ENCODE measurements at regions not wholly inside any gene's neighbourhood (a gene's known extent, or its start where the extent isn't known, plus 50 kb on each side); places are given as distances from the start of the nearest gene placed in this dataset.

DNA sequence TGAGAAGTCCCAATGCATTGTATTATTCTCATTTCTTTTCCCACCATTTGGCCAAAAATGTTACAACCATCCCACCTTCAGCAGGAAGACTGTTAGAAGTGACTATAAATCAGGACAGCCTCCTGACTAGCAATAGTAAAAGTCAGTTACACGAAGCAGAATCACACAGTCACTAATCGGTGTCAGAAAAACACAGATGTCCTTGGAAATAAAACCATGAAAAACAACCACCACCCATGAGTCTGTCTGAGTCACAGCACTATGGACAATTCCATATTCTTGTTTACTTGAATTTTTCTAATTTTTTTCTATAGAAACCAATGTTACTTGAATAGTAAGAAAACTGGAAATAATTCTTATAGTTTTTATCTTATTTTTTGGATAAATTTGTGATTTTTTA lies 81.9 kb upstream of the FRMD4A start:
- H3K27me3 Mint-ChIP-seq (ENCODE audit: insufficient read depth, unreplicated experiment) = no peaks in the 10 kb centered on the region
- H3K4me1 Mint-ChIP-seq (ENCODE audit: low read depth, unreplicated experiment) = peaks cover 43% of the 10 kb centered on the region
- POLR2A ChIA-PET = no interaction called here
- no TSS peak for BruUV-seq (replicated peaks)
- CTCF ChIA-PET = no interaction called here
- H3K9me3 Mint-ChIP-seq (ENCODE audit: unreplicated experiment) = no peaks in the 10 kb centered on the region
- Histone ChIP-seq H3K36me3 (ENCODE audit: control insufficient read depth, insufficient read depth, low read length) (no peaks in the 10 kb centered on the region), H3K9me3 (no peaks in the 10 kb centered on the region), H3K27me3 (replicated peaks; ENCODE audit: control insufficient read depth, insufficient read depth, low read length) (no peaks in the 10 kb centered on the region), H3K4me3 (ENCODE audit: low read depth, low read length) (no peak overlapping the region), H3K4me1 (peaks cover 42% of the 10 kb centered on the region)
- no peaks in the 10 kb centered on the region for H3K36me3 Mint-ChIP-seq (ENCODE audit: insufficient read depth, unreplicated experiment)
- no peak for DNase-seq
- H3K27ac Mint-ChIP-seq (ENCODE audit: unreplicated experiment) = no peak overlapping the region
- TF ChIP-seq, protein P1, sequence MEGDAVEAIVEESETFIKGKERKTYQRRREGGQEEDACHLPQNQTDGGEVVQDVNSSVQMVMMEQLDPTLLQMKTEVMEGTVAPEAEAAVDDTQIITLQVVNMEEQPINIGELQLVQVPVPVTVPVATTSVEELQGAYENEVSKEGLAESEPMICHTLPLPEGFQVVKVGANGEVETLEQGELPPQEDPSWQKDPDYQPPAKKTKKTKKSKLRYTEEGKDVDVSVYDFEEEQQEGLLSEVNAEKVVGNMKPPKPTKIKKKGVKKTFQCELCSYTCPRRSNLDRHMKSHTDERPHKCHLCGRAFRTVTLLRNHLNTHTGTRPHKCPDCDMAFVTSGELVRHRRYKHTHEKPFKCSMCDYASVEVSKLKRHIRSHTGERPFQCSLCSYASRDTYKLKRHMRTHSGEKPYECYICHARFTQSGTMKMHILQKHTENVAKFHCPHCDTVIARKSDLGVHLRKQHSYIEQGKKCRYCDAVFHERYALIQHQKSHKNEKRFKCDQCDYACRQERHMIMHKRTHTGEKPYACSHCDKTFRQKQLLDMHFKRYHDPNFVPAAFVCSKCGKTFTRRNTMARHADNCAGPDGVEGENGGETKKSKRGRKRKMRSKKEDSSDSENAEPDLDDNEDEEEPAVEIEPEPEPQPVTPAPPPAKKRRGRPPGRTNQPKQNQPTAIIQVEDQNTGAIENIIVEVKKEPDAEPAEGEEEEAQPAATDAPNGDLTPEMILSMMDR (IDR thresholded peaks at IDR 0.05; ENCODE audit: insufficient read depth in 1 of 2, low read depth in 1 of 2, low read length in 1 of 2, severe bottlenecking in 1 of 2, unreplicated experiment in 1 of 2) = no peak
- intact Hi-C loops (cut with micrococcal nuclease; ENCODE audit: unreplicated experiment) = no loop called here
- no peak overlapping the region for H3K4me3 Mint-ChIP-seq (ENCODE audit: unreplicated experiment)

DNA sequence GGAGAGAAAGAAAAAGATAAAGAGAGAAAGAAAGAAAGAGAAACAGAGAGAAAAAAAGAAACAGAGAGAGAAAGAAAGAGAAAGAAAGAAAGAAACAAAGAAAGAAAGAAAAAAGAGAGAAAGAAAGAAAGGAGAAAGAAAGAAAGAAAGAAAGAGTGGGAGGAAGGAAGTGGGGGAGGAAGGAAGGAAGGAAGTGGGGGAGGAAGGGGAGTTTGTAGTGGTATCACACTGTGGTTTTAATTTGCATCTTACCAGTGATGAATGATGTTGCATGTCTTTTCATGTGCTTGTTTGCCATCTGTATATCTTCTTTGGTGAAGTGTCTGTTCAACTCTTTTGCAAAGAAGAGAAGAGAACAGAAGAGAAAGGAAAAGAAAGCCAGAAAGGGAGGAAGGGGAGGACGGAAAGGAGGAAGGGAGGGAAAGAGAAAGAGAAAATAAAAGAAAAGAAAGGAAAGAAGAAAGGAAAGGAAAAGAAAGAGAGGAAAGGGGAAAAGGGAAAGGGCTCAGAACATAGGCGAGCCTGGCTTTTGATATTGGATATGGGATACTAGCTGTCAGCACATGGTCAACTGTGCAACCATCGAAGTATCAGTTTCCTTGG lies 79.2 kb upstream of the FRMD4A start:
- ChIA-PET POLR2A (interaction anchor here (0.6 kb wide), 1 partner anchor 137 kb away, joined by 3 read pairs; no protein-coding TSS in a partner anchor), CTCF (interaction anchor here (0.7 kb wide), 1 partner anchor 68 kb away, joined by 3 read pairs; no protein-coding TSS in a partner anchor)
- Mint-ChIP-seq H3K9me3 (ENCODE audit: unreplicated experiment) (no peaks in the 10 kb centered on the region), H3K27ac (ENCODE audit: unreplicated experiment) (no peak overlapping the region), H3K27me3 (ENCODE audit: insufficient read depth, unreplicated experiment) (no peaks in the 10 kb centered on the region), H3K36me3 (ENCODE audit: insufficient read depth, unreplicated experiment) (no peaks in the 10 kb centered on the region), H3K4me1 (ENCODE audit: low read depth, unreplicated experiment) (peaks cover 26% of the 10 kb centered on the region), H3K4me3 (ENCODE audit: unreplicated experiment) (no peak overlapping the region)
- TF ChIP-seq, protein P1 (IDR thresholded peaks at IDR 0.05; ENCODE audit: insufficient read depth in 1 of 2, low read depth in 1 of 2, low read length in 1 of 2, severe bottlenecking in 1 of 2, unreplicated experiment in 1 of 2) = no peak
- DNase-seq = no peak
- H3K36me3 ChIP-seq (ENCODE audit: control insufficient read depth, insufficient read depth, low read length) = no peaks in the 10 kb centered on the region
- no peak overlapping the region for H3K4me3 ChIP-seq (ENCODE audit: low read depth, low read length)
- no TSS peak for BruUV-seq (replicated peaks)
- H3K9me3 ChIP-seq = no peaks in the 10 kb centered on the region
- peaks cover 23% of the 10 kb centered on the region for H3K4me1 ChIP-seq
- H3K27me3 ChIP-seq (replicated peaks; ENCODE audit: control insufficient read depth, insufficient read depth, low read length) = no peaks in the 10 kb centered on the region
- intact Hi-C loops (cut with micrococcal nuclease; ENCODE audit: unreplicated experiment) = no loop called here

DNA sequence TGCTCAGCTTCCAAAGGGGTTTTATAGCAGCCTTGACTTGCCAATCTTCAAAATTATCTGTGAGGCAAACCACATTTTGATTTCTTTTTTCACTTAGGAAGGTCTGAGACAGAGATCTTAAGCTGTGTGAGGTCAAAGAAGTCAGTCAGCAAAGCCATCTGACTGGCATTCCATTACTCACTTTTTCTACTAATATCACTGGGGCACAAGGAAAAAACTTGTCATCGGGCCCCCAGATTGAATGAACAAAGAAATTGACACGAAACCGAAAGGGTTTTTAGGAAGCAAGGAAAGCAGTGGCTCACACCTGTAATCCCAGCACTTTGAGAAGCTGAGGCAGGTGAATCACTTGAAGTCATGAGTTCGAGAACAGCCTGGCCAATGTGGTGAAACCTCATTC lies 78.5 kb upstream of the FRMD4A start:
- Histone ChIP-seq H3K9me3 (no peaks in the 10 kb centered on the region), H3K4me3 (ENCODE audit: low read depth, low read length) (no peak overlapping the region), H3K27me3 (replicated peaks; ENCODE audit: control insufficient read depth, insufficient read depth, low read length) (no peaks in the 10 kb centered on the region), H3K4me1 (peaks cover 18% of the 10 kb centered on the region), H3K36me3 (ENCODE audit: control insufficient read depth, insufficient read depth, low read length) (no peaks in the 10 kb centered on the region)
- Mint-ChIP-seq H3K36me3 (ENCODE audit: insufficient read depth, unreplicated experiment) (no peaks in the 10 kb centered on the region), H3K27ac (ENCODE audit: unreplicated experiment) (no peak overlapping the region), H3K9me3 (ENCODE audit: unreplicated experiment) (no peaks in the 10 kb centered on the region), H3K4me3 (ENCODE audit: unreplicated experiment) (no peak overlapping the region), H3K4me1 (ENCODE audit: low read depth, unreplicated experiment) (peaks cover 26% of the 10 kb centered on the region), H3K27me3 (ENCODE audit: insufficient read depth, unreplicated experiment) (no peaks in the 10 kb centered on the region)
- no peak for DNase-seq
- POLR2A ChIA-PET = interaction anchor here (0.6 kb wide), 1 partner anchor 137 kb away, joined by 3 read pairs; no protein-coding TSS in a partner anchor
- BruUV-seq (replicated peaks) = no TSS peak
- CTCF ChIA-PET = interaction anchor here (0.6 kb wide), 1 partner anchor 201 kb away, joined by 3 read pairs; no protein-coding TSS in a partner anchor
- intact Hi-C loops (cut with micrococcal nuclease; ENCODE audit: unreplicated experiment) = no loop called here
- TF ChIP-seq, protein P1 (IDR thresholded peaks at IDR 0.05; ENCODE audit: insufficient read depth in 1 of 2, low read depth in 1 of 2, low read length in 1 of 2, severe bottlenecking in 1 of 2, unreplicated experiment in 1 of 2) = no peak

Data from Caco-2 (cell line).